NCI-H1417 (cell line): ENCODE measurements at regions not wholly inside any gene's neighbourhood (a gene's known extent, or its start where the extent isn't known, plus 50 kb on each side); places are given as distances from the start of the nearest gene placed in this dataset.
"Not testable (repeated sequence)": the region's sequence is repeated elsewhere in the genome, so short reads cannot be mapped to it uniquely, and the experiment has no call there.

ENCODE experiments used
- DNase-seq, 3 experiments: peaks; one replicate each; lab custom pipeline; 2025; lab: John Stamatoyannopoulos, UW

DNA sequence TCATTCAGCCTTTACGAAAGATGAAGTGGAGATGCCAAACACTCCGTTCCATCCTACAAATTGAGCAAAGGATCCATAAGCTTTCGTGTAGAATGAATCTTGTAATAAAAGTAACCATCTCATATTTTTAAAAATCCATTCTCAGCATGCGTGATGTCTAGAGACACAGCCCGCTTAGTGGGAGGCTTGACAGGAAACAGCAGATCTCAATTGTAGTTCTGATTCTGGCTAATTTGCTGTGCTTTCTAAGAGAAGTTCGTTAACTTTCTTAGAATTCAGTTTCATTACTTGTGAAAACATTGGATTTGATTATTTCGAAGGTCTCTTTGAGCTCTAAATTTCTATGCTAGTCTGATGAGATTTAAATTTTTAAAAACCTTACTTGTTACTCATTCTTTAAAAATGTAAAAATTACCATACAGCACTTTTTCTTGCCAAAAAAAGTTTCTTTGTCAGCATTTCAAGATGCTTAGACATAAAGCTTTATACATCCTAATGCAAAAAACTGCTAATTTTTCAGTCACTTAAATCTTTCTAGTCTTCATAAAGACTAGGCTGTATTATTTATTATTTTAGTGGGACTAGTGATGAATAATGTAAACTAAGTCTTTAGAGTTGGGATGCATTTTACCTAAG is 66.9 kb upstream of the NEIL3 start:
- no peak for DNase-seq

DNA sequence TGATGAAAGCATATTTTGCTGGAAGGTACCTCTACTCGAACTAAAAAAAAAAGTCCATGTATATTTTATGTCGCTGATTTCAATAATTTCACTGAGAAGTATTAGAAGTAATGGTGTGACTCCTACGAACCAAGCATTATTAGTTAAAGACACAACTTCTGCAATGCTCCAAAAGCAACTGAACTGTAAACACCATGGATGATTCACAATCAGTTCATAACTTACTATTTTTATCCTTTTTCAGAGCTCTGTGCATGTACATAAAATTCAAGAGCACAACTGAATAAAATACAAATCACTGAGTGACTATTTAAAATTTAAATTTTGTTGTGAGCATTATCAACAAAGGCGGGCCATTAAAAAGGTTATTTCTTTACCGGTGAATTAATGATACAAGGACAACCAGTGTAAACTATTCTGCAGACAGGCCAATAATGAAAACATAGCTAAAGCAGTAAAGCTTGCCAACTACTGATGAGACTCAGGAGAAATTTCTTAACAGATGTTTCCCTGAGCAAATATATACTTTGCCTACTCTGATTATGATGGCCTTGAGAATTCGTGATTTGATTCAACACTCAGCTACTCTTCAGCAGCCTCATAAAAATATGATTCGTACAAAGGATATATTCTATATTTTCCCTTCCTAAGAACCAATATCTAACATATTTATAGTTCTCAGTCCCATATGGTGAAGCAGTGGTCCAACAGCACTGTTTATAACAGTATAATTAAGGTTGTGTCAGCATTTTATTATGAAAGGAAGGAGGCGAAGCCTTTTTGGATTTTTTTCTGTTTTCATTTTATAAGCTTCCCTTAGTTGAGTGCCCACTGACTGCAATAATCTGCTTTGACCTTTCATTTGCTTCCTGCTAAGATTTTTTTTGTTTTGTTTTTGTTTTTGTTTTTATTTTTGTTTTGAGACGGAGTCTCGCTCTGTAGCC is 62.8 kb upstream of the NEIL3 start:
- DNase-seq: no peak

DNA sequence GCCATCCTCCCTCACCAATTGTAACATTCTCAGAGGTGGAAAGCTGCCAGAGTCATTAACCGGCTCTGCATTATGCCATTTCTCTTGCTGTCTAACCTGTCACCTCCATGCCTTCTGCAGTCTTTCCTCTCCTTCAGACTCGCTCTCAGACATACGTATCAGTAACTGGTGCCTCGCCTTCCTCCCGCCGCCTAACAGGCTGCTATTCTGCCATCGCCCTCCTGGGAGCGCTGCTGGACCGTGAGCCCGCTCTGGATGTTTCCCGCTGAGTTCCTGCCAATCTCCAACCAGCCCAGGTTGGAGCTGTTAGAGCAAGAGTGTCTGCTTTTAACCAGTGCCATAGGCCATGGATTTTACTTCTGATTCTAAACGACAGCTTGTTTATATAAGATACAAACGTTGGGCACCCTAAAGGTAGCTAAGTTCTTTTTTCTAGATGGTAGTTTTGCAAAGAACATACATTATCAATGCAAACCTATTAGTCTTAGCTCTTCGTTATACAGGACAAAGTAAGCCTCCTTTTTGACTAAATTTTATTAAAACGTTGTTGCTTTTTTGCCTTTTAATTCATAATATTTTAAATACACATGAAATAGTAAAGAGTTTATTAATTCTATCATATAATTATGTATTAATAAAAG is 59.5 kb upstream of the NEIL3 start:
- peak in 1 of 3 experiments; percentile 1 for DNase-seq

DNA sequence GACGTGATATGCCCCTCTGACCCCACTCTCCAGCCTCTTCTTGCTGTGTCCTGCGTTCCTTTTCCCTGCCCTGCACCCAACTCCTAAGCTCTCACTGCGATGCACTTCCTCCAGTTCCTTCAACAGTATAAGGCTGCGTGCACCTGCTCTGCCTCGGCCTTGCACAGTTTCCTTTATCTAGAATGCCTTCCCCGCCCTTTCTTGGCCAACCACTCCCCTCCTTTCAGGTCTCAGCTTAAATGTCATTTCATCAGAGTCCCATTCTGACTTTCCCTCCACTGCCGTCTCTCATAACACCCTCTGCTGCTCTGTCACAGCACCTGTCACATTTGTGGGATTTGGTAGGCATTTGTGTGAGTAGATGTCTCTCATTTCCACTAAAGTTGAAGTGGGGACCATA is 58.4 kb upstream of the NEIL3 start:
- DNase-seq: no peak

DNA sequence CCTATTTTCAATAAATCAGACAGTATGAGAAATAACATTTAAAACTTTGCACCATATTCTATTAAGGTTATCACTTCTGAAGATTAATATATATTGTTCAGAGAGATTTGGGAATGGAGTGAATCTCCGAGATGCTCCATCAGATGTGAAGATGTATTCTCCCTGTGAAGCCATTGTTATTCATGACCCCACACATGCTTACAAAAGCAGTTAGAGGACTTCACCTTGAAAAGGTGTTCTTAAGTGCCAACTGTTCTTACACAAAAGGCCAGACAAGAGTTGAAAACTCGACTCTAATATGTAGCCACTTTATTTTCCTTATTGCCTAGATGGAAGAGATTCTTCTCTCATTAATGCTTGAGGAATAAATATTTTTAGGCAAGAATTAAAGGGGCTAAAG is 54.3 kb upstream of the NEIL3 start:
- no peak for DNase-seq

DNA sequence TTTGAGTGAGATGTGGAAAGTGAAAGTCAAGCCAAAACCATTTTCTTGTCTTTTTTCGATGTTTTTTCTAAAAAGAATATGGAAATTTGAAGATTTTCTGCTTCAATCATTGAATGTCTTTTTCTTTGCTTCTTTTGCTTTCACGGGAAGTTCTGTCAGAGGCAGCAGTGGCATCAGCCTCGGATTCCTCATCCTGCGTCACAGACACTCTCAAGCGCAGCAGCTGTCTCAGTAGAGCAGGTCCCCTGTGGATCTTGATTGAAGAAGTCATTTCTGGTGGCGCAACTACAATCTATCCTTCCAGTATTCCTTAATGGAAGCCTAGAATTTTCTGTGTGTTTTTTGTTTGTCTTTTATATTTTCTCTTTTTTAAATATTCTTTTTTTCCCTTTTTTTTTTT is 52.7 kb upstream of the NEIL3 start:
- DNase-seq: peak in 1 of 3 experiments; percentile 4

DNA sequence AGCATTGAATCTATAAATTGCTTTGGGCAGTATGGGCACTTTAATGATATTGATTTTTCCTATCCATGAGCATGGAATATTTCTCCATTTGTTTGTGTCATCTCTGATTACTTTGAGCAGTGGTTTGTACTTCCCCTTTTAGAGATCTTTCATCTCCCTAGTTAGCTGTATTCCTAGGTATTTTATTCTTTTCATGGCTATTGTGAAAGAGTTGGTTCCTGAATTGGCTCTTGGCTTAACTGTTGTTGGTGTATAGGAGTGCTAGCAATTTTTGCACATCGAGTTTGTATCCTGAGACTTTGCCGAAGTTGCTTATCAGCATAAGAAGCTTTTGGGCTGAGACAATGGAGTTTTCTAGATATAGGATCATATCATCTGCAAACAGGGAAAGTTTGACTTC is 50.2 kb upstream of the NEIL3 start:
- not testable (repeated sequence) for DNase-seq
